Germinal center (tissue), 1 donor: ENCODE measurements at regions not wholly inside any gene's neighbourhood (a gene's known extent, or its start where the extent isn't known, plus 50 kb on each side); places are given as distances from the start of the nearest gene placed in this dataset.
"Not testable (repeated sequence)": the region's sequence is repeated elsewhere in the genome, so short reads cannot be mapped to it uniquely, and the experiment has no call there.

ENCODE experiments used
- DNase-seq: peaks from one replicate; pipeline ENCODE4 v3.0.0; 2012; ENCODE audit warnings: mixed read lengths, low spot score

DNA sequence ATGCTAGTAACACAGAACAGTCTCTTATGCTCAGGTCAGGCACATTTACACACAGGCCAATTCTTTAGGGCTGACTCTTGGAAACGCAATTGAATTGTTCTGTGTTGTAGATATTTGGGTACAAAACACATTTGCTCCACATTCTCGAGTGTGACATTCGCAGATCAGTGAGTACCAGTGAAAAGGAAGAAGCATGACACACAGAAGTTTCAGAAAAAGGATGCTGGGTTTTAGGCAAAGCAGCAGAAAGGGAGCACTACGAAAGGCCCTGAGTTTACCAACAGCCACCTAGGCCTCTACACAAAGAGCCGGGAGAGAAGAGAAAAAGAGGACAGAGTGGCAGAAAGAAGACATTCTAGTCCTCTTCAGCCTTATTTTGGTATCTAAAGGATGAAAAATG, 254.4 kb upstream of the BTG1 start:
- DNase-seq, result peak; percentile 14

GRCh38 chr12:92398565-92399309, 253.1 kb upstream of the BTG1 start:
- no peak for DNase-seq

GRCh38 chr12:92396647-92397252, 251.1 kb upstream of the BTG1 start:
- DNase-seq, result no peak

DNA sequence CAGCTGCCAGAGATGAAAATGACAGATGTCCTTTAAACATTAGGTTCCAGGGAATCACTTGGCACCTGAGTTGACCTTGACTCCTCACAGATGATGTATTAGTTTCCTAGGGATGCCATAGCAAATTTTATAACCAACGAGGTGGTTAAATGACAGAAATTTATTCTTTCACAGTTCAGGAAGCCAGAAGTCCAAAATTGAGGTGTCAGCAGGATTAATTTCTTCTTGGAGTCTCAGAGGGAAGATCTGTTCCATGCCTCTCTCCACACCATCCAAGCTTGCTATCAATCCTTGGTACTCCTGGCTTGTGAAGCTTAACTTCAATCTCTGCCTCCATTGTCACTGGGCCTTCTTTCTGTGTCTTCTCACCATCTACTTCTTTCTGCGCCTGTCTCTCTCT, 249.7 kb upstream of the BTG1 start:
- DNase-seq, result no peak

DNA sequence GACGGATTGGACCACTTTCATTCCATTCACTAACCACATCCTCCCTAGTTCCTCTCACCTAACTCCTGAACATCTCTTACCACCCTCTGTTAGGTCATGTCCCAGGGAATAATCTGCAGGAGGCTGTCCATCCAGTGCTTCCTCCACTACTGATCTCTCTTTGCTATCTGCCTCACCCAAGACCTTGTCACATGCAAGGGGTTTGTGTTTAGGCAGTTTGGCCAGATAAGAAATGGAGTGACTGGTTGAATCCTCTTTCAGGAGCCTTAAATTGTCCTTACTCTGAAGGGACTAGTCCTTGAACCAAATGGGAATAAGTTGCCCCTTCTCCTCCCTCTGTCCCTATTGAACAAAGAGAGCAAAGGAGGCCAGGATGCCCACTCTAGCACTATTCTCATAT, 249.2 kb upstream of the BTG1 start:
- DNase-seq, result no peak

GRCh38 chr12:92393504-92393903, 247.9 kb upstream of the BTG1 start:
- no peak for DNase-seq

DNA sequence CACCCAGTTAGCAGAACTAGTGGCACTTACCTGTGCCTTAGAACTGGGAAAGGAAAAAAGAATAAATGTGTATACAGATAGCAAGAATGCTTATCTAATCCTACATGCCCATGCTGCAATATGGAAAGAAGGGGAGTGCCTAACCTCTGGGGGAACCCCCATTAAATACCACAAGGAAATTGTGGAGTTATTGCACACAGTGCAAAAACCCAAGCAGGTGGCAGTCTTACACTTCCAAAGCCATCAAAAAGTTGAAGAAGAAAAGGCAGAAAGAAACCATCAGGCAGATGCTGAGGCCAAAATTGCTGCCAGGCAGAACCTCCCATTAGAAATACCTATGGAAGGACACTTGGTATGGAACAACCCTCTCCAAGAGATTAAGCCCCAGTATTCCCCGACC, 246.1 kb upstream of the BTG1 start:
- not testable (repeated sequence) for DNase-seq

DNA sequence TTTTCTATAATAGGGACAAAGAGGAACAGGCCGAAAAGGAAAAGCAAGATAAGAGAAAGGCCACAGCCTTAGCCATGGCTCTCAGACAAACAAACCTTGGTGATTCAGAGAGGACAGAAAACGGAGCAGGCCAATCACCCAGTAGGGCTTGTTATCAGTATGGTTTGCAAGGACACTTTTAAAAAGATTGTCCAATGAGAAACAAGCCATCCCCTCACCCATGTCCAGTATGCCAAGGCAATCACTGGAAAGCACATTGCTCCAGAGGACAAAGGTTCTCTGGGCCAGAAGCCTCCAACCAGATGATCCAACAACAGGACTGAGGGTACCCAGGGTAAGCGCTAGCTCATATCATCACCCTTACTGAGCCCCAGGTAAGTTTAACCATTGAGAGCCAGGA, 243.8 kb upstream of the BTG1 start:
- no peak for DNase-seq

- DNase-seq, result no peak
These were observed 239.7 kb upstream of the BTG1 start for GRCh38 chr12:92385296-92385695.

GRCh38 chr12:92384571-92384970, 238.9 kb upstream of the BTG1 start:
- no peak for DNase-seq

- no peak for DNase-seq
These were observed 236.8 kb upstream of the BTG1 start for GRCh38 chr12:92382383-92382878.

- no peak for DNase-seq
These were observed 236.2 kb upstream of the BTG1 start for GRCh38 chr12:92381856-92382255.

DNA sequence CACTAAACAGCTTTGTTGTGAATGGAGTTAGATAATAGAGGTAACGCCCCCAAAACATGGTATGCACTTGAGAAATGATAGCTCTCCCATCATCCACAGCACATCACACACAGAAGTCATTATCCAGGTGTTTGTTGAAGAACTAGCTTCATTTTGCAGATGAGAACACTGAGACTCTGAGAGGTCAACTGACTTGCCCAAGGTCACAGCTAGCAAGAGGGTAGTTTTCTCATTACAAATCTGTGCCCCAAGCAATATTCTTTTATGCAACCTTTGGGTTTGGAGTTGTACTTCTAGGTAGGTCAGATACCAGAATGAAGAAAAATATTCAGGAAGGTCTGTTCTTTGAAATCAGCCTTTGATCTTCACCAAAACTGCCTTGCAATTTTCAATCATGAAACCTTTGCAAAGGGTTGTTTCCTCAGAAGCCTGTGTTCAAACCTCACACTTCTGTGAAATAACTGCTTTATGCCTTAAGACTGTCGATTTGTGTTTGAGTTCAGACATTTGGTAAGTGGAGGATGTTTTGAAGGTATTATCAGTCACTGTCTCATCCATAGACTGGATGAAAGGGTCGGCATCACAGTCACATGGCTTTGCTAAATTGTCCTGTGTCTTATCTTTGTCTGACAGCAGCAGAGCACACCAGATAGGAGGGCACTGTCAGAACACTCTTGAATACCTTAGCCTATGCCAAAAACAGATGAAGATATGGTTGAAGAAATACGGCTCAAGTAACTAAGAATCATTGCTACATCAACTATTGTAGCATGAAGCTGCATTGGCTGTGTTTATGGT, 233.2 kb upstream of the BTG1 start:
- DNase-seq, result no peak

DNA sequence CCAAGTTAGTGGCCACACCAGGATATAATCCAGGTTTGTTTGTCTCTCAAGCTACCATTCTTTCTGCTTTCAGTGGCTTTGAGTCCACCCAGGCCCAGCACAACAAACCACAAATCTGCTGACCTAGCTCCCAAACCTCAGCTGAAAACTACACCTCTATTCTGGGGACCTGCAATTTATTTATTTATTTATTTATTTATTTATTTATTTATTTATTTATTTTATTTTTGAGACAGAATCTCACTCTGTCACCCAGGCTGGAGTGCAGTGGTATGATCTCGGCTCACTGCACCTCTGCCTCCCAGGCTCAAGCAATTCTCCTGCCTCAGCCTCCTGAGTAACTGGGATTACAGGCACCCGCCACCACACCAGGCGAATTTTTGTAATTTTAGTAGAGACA, 229.9 kb upstream of the BTG1 start:
- not testable (repeated sequence) for DNase-seq

GRCh38 chr12:92370828-92371227, 225.2 kb upstream of the BTG1 start:
- no peak for DNase-seq

GRCh38 chr12:92369636-92370035, 224.0 kb upstream of the BTG1 start:
- no peak for DNase-seq

- DNase-seq, result no peak
These were observed 223.4 kb upstream of the BTG1 start for GRCh38 chr12:92369056-92369455.

- DNase-seq, result no peak
These were observed 220.2 kb upstream of the BTG1 start for GRCh38 chr12:92365836-92366235.

GRCh38 chr12:92365333-92365732, 219.7 kb upstream of the BTG1 start:
- DNase-seq, result peak; percentile 40

DNA sequence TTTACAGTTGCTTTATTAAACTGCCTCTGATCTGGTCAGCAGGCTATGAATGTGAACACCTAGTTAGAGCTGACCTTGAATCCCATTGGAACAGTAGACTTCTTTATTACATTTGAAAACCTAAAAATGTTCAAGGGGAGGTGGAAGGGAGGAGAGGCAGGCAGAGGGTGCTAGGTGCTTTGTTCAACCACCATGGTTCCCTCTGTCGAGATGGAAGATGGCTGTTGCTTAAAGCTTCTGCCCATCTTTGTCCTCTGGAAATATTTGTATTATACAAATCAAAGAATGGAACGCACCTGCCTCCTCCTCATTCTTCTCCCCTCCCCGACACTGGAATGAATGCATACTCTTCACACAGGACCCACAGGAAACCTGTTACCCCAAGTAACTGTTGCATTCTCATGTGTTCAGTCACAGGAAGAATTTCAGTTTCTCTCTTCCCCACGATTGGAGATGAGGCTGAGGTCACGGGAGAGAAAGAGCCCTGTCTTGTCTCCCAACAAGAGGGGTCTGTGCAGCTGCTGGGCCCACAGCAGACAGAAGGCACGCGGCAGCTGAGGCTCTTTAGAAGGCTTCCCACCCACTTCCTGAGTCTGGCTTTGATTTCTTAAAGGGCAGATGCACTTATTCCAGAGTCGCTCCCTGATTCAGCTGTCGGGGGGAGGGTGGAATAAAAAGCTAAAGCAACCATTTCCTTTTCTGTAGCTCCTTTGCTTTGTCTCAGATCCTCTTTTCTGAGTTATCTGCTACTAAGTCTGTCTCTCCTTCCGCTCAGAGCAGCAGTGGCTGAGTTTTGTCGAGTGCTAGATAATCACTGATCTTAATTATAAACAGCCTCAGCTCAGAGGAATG, 217.9 kb upstream of the BTG1 start:
- DNase-seq, result peak; percentile 55

- peak; percentile 42 for DNase-seq
These were observed 217.1 kb upstream of the BTG1 start for GRCh38 chr12:92362785-92363184.

DNA sequence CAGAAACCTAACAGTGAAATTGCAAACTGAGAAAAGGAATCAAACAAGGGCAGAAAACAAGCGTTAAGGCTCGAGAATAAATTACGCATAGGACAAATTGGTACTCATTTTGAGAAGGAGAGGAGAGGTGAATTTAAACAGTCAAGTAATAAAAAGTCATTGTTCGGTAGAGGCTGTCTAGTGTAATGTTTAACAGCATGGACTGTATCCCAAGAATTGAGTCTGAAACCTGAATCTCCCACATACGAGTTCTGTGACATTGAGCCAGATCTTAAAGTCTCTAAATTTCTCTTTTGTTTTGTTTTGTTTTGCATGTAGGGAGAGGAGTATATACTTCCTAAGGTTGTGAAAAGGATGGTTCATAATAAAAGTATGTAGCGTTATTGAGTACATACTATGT, 216.5 kb upstream of the BTG1 start:
- no peak for DNase-seq
